Trophoblast cell (in vitro differentiated cells and primary cell): ENCODE measurements at regions not wholly inside any gene's neighbourhood (a gene's known extent, or its start where the extent isn't known, plus 50 kb on each side); places are given as distances from the start of the nearest gene placed in this dataset.

Experiments used
- DNase-seq, 2 donors: peaks; one replicate each; pipeline ENCODE4 v3.0.0-alpha.2; 2016
- H2AFZ ChIP-seq: 2 replicates; pipeline ENCODE4 v1.6.1; 2013; ENCODE audit warnings: low read length, moderate library complexity, mild to moderate bottlenecking; ENCODE audit not compliant: insufficient read depth, poor library complexity
- H2AK5ac ChIP-seq: 2 replicates; pipeline ENCODE4 v1.6.1; 2013; ENCODE audit warnings: mild to moderate bottlenecking, low read length
- H2BK120ac ChIP-seq: 2 replicates; pipeline ENCODE4 v1.6.1; 2013; ENCODE audit warnings: low read length, mild to moderate bottlenecking, moderate library complexity; ENCODE audit not compliant: insufficient read depth, poor library complexity
- H2BK12ac ChIP-seq: 2 replicates; pipeline ENCODE4 v1.6.1; 2013; ENCODE audit warnings: mild to moderate bottlenecking, low read length, moderate library complexity
- H2BK5ac ChIP-seq: 2 replicates; pipeline ENCODE4 v1.6.1; 2013; ENCODE audit warnings: low read length, low read depth, moderate library complexity, mild to moderate bottlenecking; ENCODE audit not compliant: poor library complexity
- H3K14ac ChIP-seq: 2 replicates; pipeline ENCODE4 v1.6.1; 2013; ENCODE audit warnings: mild to moderate bottlenecking, low read length
- H3K18ac ChIP-seq: 2 replicates; pipeline ENCODE4 v1.6.1; 2013; ENCODE audit warnings: mild to moderate bottlenecking, low read length
- H3K23ac ChIP-seq: 2 replicates; pipeline ENCODE4 v1.6.1; 2013; ENCODE audit warnings: low read length
- H3K27ac ChIP-seq: 2 replicates; pipeline ENCODE4 v1.5.1; 2013; ENCODE audit warnings: low read depth, mild to moderate bottlenecking, inconsistent platforms, low read length, moderate library complexity
- H3K27me3 ChIP-seq: 2 replicates; pipeline ENCODE4 v1.6.1; 2013; ENCODE audit warnings: inconsistent platforms, mild to moderate bottlenecking, low read length, moderate library complexity; ENCODE audit not compliant: insufficient read depth
- H3K36me3 ChIP-seq, 2 experiments: 1 replicate in 1 of 2; 2 replicates in 1 of 2; pipeline ENCODE4 v1.6.1; 2013; ENCODE audit warnings: low read length in 2 of 2, mild to moderate bottlenecking in 2 of 2, moderate library complexity in 1 of 2; ENCODE audit not compliant: insufficient read depth in 2 of 2, control insufficient read depth in 1 of 2
- H3K4ac ChIP-seq: 2 replicates; pipeline ENCODE4 v1.6.1; 2013; ENCODE audit warnings: low read depth, mild to moderate bottlenecking, low read length, moderate library complexity
- H3K4me1 ChIP-seq, 2 experiments: 1 replicate in 1 of 2; 2 replicates in 1 of 2; pipeline ENCODE4 v1.6.1; 2013; ENCODE audit warnings: low read length in 2 of 2, mild to moderate bottlenecking in 2 of 2, moderate library complexity in 1 of 2; ENCODE audit not compliant: insufficient read depth in 2 of 2, control insufficient read depth in 1 of 2
- H3K4me2 ChIP-seq: 2 replicates; pipeline ENCODE4 v1.6.1; 2013; ENCODE audit warnings: inconsistent platforms, mild to moderate bottlenecking, low read length, moderate library complexity
- H3K4me3 ChIP-seq: 2 replicates; pipeline ENCODE4 v1.5.1; 2013; ENCODE audit warnings: mild to moderate bottlenecking, low read depth, low read length, inconsistent platforms
- H3K79me1 ChIP-seq: one replicate; pipeline ENCODE4 v1.6.1; 2013; ENCODE audit warnings: low read length
- H3K79me2 ChIP-seq: 2 replicates; pipeline ENCODE4 v1.6.1; 2013; ENCODE audit warnings: low read length, mild to moderate bottlenecking; ENCODE audit not compliant: control insufficient read depth, insufficient read depth, poor library complexity
- H3K9ac ChIP-seq: 2 replicates; pipeline ENCODE4 v1.6.1; 2013; ENCODE audit warnings: mild to moderate bottlenecking, low read length
- H3K9me3 ChIP-seq: 2 replicates; pipeline ENCODE4 v1.6.1; 2013; ENCODE audit warnings: low read depth, mild to moderate bottlenecking, control low read depth, inconsistent platforms, low read length; ENCODE audit not compliant: insufficient read depth
- H4K12ac ChIP-seq: 2 replicates; pipeline ENCODE4 v1.6.1; 2013; ENCODE audit warnings: low read depth, mild to moderate bottlenecking, low read length, moderate library complexity
- H4K8ac ChIP-seq: 2 replicates; pipeline ENCODE4 v1.6.1; 2013; ENCODE audit warnings: low read depth, mild to moderate bottlenecking, low read length, moderate library complexity
- H4K91ac ChIP-seq: one replicate; pipeline ENCODE4 v1.6.1; 2013; ENCODE audit warnings: low read depth, mild to moderate bottlenecking, low read length, moderate library complexity
- WGBS: extraction: QIAGEN DNeasy Blood & Tissue Kit; methylation state at CpG from one replicate; pipeline ENCODE4 v1.1.7; 2013; ENCODE audit warnings: missing lambda C conversion rate; ENCODE audit not compliant: insufficient read length, insufficient coverage; ENCODE audit errors: extremely low coverage; 5-methylcytosine and 5-hydroxymethylcytosine counted together

- no peak overlapping the region for H2BK120ac ChIP-seq
- no peak overlapping the region for H2BK12ac ChIP-seq
- H3K27me3 ChIP-seq: no peaks in the 10 kb centered on the region
- H3K4ac ChIP-seq: no peak overlapping the region
- DNase-seq: peak in 1 of 2 donors; percentile 3
- no peaks in the 10 kb centered on the region for H3K79me2 ChIP-seq
- H2AK5ac ChIP-seq: no peak overlapping the region
- H3K4me3 ChIP-seq: no peak overlapping the region
- H2AFZ ChIP-seq: no peak overlapping the region
- no peak overlapping the region for H4K8ac ChIP-seq
- no peak overlapping the region for H3K27ac ChIP-seq
- H3K79me1 ChIP-seq: no peaks in the 10 kb centered on the region
- no peaks in the 10 kb centered on the region for H3K9me3 ChIP-seq
- no peak overlapping the region for H4K91ac ChIP-seq
- H3K36me3 ChIP-seq: no peaks in the 10 kb centered on the region
- H3K14ac ChIP-seq: no peak overlapping the region
- no peak overlapping the region for H2BK5ac ChIP-seq
- H3K9ac ChIP-seq: no peak overlapping the region
- H3K4me2 ChIP-seq: no peak overlapping the region
- H4K12ac ChIP-seq: no peak overlapping the region
- H3K23ac ChIP-seq: no peak overlapping the region
- H3K4me1 ChIP-seq: no peaks in the 10 kb centered on the region
- no CpG with 5 or more reads among the region's 4 CpGs for WGBS
- H3K18ac ChIP-seq: no peak overlapping the region
These were observed 160.4 kb upstream of the GPC6 start for GRCh38 chr13:93066187-93066586.

GRCh38 chr13:93079294-93079693, 147.3 kb upstream of the GPC6 start:
- Histone ChIP-seq H2AK5ac (no peak overlapping the region), H3K4me3 (no peak overlapping the region), H3K9ac (no peak overlapping the region), H3K27ac (no peak overlapping the region), H3K18ac (no peak overlapping the region), H3K36me3 (no peaks in the 10 kb centered on the region), H2BK120ac (no peak overlapping the region), H3K9me3 (no peaks in the 10 kb centered on the region), H4K91ac (no peak overlapping the region), H3K27me3 (no peaks in the 10 kb centered on the region), H4K8ac (no peak overlapping the region), H3K23ac (no peak overlapping the region), H2BK12ac (no peak overlapping the region), H2BK5ac (no peak overlapping the region), H4K12ac (no peak overlapping the region), H3K4me2 (no peak overlapping the region), H3K4ac (no peak overlapping the region), H3K14ac (no peak overlapping the region), H3K4me1 (no peaks in the 10 kb centered on the region), H3K79me1 (no peaks in the 10 kb centered on the region), H2AFZ (no peak overlapping the region), H3K79me2 (no peaks in the 10 kb centered on the region)
- no CpG with 5 or more reads among the region's 1 CpG for WGBS
- no peak for DNase-seq

- Histone ChIP-seq H4K91ac (no peak overlapping the region), H3K27me3 (no peaks in the 10 kb centered on the region), H4K12ac (no peak overlapping the region), H2AFZ (no peak overlapping the region), H3K4me1 (no peaks in the 10 kb centered on the region), H3K14ac (no peak overlapping the region), H2BK120ac (no peak overlapping the region), H3K4me2 (no peak overlapping the region), H3K4me3 (no peak overlapping the region), H3K18ac (no peak overlapping the region), H3K9me3 (no peaks in the 10 kb centered on the region), H3K36me3 (no peaks in the 10 kb centered on the region), H2AK5ac (no peak overlapping the region), H3K4ac (no peak overlapping the region), H3K79me1 (no peaks in the 10 kb centered on the region), H3K79me2 (no peaks in the 10 kb centered on the region), H2BK5ac (no peak overlapping the region), H3K27ac (no peak overlapping the region), H3K9ac (no peak overlapping the region), H2BK12ac (no peak overlapping the region), H4K8ac (no peak overlapping the region), H3K23ac (no peak overlapping the region)
- no peak for DNase-seq
- WGBS: no CpG with 5 or more reads among the region's 4 CpGs
These were observed 146.4 kb upstream of the GPC6 start for GRCh38 chr13:93080166-93080565.

GRCh38 chr13:93080587-93080986, 146.0 kb upstream of the GPC6 start:
- WGBS: no CpG with 5 or more reads among the region's 1 CpG
- Histone ChIP-seq H3K79me1 (no peaks in the 10 kb centered on the region), H3K79me2 (no peaks in the 10 kb centered on the region), H3K9ac (no peak overlapping the region), H3K27me3 (no peaks in the 10 kb centered on the region), H3K18ac (no peak overlapping the region), H4K91ac (no peak overlapping the region), H3K36me3 (no peaks in the 10 kb centered on the region), H3K14ac (no peak overlapping the region), H4K8ac (no peak overlapping the region), H4K12ac (no peak overlapping the region), H2AFZ (no peak overlapping the region), H3K23ac (no peak overlapping the region), H2BK12ac (no peak overlapping the region), H3K27ac (no peak overlapping the region), H2BK120ac (no peak overlapping the region), H3K4ac (no peak overlapping the region), H2AK5ac (no peak overlapping the region), H2BK5ac (no peak overlapping the region), H3K9me3 (no peaks in the 10 kb centered on the region), H3K4me1 (no peaks in the 10 kb centered on the region), H3K4me3 (no peak overlapping the region), H3K4me2 (no peak overlapping the region)
- no peak for DNase-seq
